MM.1S (cell line): ENCODE measurements at regions not wholly inside any gene's neighbourhood (a gene's known extent, or its start where the extent isn't known, plus 50 kb on each side); places are given as distances from the start of the nearest gene placed in this dataset.

ENCODE experiments used
- DNase-seq: peaks from one replicate; pipeline ENCODE4 v3.0.0-alpha.2; 2015
- H2AFZ ChIP-seq: fragments of 300-600 bp; sonication (generic); 2 replicates; pipeline ENCODE4 v1.6.0; 2016; ENCODE audit warnings: antibody characterized with exemption, low read length
- H3F3A ChIP-seq: fragments of 300-600 bp; sonication (generic); 2 replicates; pipeline ENCODE4 v1.6.1; 2016; ENCODE audit warnings: mild to moderate bottlenecking, antibody characterized with exemption, low read length, moderate library complexity, mixed read lengths; ENCODE audit not compliant: insufficient read depth
- H3K27ac ChIP-seq: fragments of 300-600 bp; sonication (generic); 2 replicates; pipeline ENCODE4 v1.5.1; 2016; ENCODE audit warnings: mild to moderate bottlenecking, low read length
- H3K27me3 ChIP-seq: fragments of 300-600 bp; sonication (generic); replicated peaks from 2 replicates; pipeline ENCODE4 v1.6.0; 2016; ENCODE audit warnings: low read length; ENCODE audit not compliant: insufficient read depth
- H3K36me3 ChIP-seq: fragments of 300-600 bp; sonication (generic); replicated peaks from 2 replicates; pipeline ENCODE4 v1.6.1; 2016; ENCODE audit warnings: mild to moderate bottlenecking, low read length, mixed read lengths; ENCODE audit not compliant: insufficient read depth
- H3K4me1 ChIP-seq: fragments of 300-600 bp; sonication (generic); 2 replicates; pipeline ENCODE4 v1.6.1; 2016; ENCODE audit warnings: low read length, mixed read lengths
- H3K4me2 ChIP-seq: fragments of 300-600 bp; sonication (generic); 2 replicates; pipeline ENCODE4 v1.6.0; 2016; ENCODE audit warnings: low read depth, low read length
- H3K4me3 ChIP-seq: fragments of 300-600 bp; sonication (generic); 2 replicates; pipeline ENCODE4 v1.5.1; 2016; ENCODE audit warnings: low read length, mixed read lengths
- H3K79me2 ChIP-seq: fragments of 300-600 bp; sonication (generic); 2 replicates; pipeline ENCODE4 v1.6.1; 2016; ENCODE audit warnings: mixed run types, low read length, mixed read lengths
- H3K9ac ChIP-seq: fragments of 300-600 bp; sonication (generic); 2 replicates; pipeline ENCODE4 v1.6.1; 2016; ENCODE audit warnings: low read length, mixed read lengths
- H3K9me2 ChIP-seq: fragments of 300-600 bp; sonication (generic); replicated peaks from 2 replicates; pipeline ENCODE4 v1.6.1; 2016; ENCODE audit warnings: mild to moderate bottlenecking, low read length, mixed read lengths; ENCODE audit not compliant: insufficient read depth
- H3K9me3 ChIP-seq: fragments of 300-600 bp; sonication (generic); replicated peaks from 2 replicates; pipeline ENCODE4 v1.6.1; 2016; ENCODE audit warnings: mild to moderate bottlenecking, low read length, mixed read lengths; ENCODE audit not compliant: insufficient read depth
- H4K20me1 ChIP-seq: fragments of 300-600 bp; sonication (generic); 2 replicates; pipeline ENCODE4 v1.6.1; 2016; ENCODE audit warnings: mild to moderate bottlenecking, low read length, moderate library complexity, mixed read lengths; ENCODE audit not compliant: insufficient read depth
- EZH2 ChIP-seq: fragments of 300-600 bp; sonication (generic); optimal IDR thresholded peaks from 2 replicates; pipeline ENCODE3; 2017; ENCODE audit warnings: low read depth, mild to moderate bottlenecking, antibody characterized with exemption, low read length, mixed read lengths
- EZH2phosphoT487 ChIP-seq: fragments of 300-600 bp; sonication (generic); IDR thresholded peaks from 2 replicates; pipeline ENCODE4 v1.6.1; 2018; ENCODE audit warnings: antibody characterized with exemption, low read length
- TF ChIP-seq, protein P1 (sequence below): fragments of 300-600 bp; sonication (generic); IDR thresholded peaks from 2 replicates; pipeline ENCODE4 v1.5.1; 2016; ENCODE audit warnings: antibody characterized with exemption, low read length, mixed read lengths

DNA sequence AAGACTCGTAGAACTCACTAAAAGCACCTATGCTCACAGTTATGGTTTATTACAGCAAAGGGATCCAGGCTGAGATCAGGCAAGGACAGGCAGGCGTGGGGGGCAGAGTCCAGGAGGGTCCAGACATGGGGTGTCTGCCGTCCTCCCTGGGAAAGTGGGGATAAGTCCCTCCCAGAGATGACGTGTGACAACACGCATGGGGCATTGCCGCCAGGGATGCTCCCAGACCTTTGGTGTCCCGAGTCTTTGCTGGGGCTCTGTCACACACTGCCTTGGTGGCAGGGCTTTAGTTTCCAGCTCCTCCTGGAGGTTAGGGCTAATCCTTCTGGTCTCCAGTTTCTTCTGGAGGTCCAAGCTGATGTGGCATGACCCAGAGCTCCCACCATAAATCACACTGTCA, 226.7 kb downstream of the CTTN start:
- Histone ChIP-seq H3F3A (no peaks in the 10 kb centered on the region), H3K36me3 (no peaks in the 10 kb centered on the region), H2AFZ (no peak overlapping the region), H3K9me3 (no peaks in the 10 kb centered on the region), H3K4me1 (no peaks in the 10 kb centered on the region), H3K9ac (no peak overlapping the region), H3K9me2 (no peaks in the 10 kb centered on the region), H3K79me2 (no peaks in the 10 kb centered on the region), H3K4me3 (no peak overlapping the region), H3K27me3 (peaks cover 93% of the 10 kb centered on the region), H3K4me2 (no peak overlapping the region), H4K20me1 (no peaks in the 10 kb centered on the region), H3K27ac (no peak overlapping the region)
- DNase-seq = no peak
- no peak for TF ChIP-seq EZH2phosphoT487
- TF ChIP-seq, protein P1, sequence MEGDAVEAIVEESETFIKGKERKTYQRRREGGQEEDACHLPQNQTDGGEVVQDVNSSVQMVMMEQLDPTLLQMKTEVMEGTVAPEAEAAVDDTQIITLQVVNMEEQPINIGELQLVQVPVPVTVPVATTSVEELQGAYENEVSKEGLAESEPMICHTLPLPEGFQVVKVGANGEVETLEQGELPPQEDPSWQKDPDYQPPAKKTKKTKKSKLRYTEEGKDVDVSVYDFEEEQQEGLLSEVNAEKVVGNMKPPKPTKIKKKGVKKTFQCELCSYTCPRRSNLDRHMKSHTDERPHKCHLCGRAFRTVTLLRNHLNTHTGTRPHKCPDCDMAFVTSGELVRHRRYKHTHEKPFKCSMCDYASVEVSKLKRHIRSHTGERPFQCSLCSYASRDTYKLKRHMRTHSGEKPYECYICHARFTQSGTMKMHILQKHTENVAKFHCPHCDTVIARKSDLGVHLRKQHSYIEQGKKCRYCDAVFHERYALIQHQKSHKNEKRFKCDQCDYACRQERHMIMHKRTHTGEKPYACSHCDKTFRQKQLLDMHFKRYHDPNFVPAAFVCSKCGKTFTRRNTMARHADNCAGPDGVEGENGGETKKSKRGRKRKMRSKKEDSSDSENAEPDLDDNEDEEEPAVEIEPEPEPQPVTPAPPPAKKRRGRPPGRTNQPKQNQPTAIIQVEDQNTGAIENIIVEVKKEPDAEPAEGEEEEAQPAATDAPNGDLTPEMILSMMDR = no peak
- no peak for TF ChIP-seq EZH2

DNA sequence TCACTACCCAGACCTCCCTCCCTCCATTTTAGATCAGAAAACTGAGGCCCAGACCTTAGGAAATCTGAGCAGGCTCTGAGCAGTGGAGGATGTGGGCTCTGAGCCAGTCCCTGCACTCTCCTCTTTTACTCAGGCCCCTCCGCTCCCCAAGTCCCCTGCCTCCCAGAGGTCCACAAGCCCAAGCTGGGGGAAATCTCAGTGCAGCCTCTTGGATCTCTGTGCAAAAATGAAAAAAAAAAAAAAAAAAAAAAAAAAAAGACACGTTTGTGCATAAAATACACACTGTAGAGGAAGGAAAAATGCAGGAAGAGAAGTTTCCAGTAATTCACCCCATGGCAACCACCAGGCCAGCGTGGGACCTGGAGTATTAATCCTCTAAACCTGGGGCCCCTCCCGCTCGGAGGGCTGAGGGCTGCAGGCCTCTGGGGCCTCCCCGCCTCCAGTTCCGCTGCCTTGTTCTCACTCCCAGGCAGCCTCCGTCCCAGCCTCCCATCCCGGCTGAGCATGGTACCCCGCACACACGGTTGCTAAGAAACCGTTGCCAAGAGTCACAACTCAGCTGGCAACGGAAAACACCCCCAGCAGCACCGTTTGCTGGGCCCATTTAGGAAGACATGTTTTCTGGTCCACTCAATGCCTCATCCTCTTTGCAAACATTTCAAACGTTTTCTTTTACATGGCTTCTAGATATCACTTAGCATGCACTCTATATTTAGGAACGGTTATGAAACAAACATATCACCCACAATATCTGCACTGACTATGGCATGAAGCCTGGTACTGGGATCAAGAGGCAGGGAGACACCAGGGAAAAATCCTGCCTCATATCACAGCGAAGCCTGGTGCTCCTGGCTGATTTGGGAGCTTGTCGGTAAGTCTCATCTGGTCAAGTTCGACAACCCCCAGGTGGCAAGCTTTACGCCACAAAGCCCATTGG, 227.5 kb downstream of the CTTN start:
- no peaks in the 10 kb centered on the region for H3K4me1 ChIP-seq
- no peak overlapping the region for H2AFZ ChIP-seq
- H3K79me2 ChIP-seq = no peaks in the 10 kb centered on the region
- no peak for DNase-seq
- H3K27me3 ChIP-seq = peaks cover 92% of the 10 kb centered on the region
- H3K4me2 ChIP-seq = no peak overlapping the region
- H3F3A ChIP-seq = no peaks in the 10 kb centered on the region
- no peaks in the 10 kb centered on the region for H4K20me1 ChIP-seq
- no peaks in the 10 kb centered on the region for H3K36me3 ChIP-seq
- no peak for TF ChIP-seq EZH2
- TF ChIP-seq, protein P1 = no peak
- no peak for TF ChIP-seq EZH2phosphoT487
- H3K4me3 ChIP-seq = no peak overlapping the region
- no peak overlapping the region for H3K9ac ChIP-seq
- H3K9me2 ChIP-seq = no peaks in the 10 kb centered on the region
- no peak overlapping the region for H3K27ac ChIP-seq
- H3K9me3 ChIP-seq = no peaks in the 10 kb centered on the region

DNA sequence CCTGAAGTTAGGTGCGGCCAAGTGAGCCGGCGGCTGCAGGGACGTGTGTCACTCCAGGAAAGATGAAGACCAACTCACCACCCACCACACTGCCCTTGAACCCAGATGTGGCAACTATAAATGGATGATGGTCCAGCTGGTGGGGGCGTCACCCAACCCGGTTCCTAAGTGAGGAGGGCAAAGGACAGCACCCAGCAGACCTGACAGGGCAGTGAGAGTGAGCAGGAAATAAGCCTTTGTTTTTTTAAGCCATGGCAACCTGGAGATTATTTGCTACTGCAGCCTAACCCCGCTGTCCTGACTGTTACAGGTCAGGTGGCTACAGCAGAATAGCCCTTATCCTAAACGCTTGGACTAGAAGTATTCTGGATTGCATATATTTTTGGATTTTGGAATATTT, 228.9 kb downstream of the CTTN start:
- H3K79me2 ChIP-seq = no peaks in the 10 kb centered on the region
- H3K4me3 ChIP-seq = no peak overlapping the region
- no peaks in the 10 kb centered on the region for H3K36me3 ChIP-seq
- H2AFZ ChIP-seq = no peak overlapping the region
- no peak for TF ChIP-seq EZH2phosphoT487
- TF ChIP-seq, protein P1 = no peak
- no peak for TF ChIP-seq EZH2
- no peak overlapping the region for H3K9ac ChIP-seq
- no peaks in the 10 kb centered on the region for H3K9me3 ChIP-seq
- H3K9me2 ChIP-seq = no peaks in the 10 kb centered on the region
- DNase-seq = no peak
- H3K4me1 ChIP-seq = no peaks in the 10 kb centered on the region
- H3K27ac ChIP-seq = no peak overlapping the region
- H3K27me3 ChIP-seq = peaks cover 89% of the 10 kb centered on the region
- H4K20me1 ChIP-seq = no peaks in the 10 kb centered on the region
- no peak overlapping the region for H3K4me2 ChIP-seq
- H3F3A ChIP-seq = no peaks in the 10 kb centered on the region
